HEK293T (cell line): ENCODE measurements at regions not wholly inside any gene's neighbourhood (a gene's known extent, or its start where the extent isn't known, plus 50 kb on each side); places are given as distances from the start of the nearest gene placed in this dataset.
"Not testable (repeated sequence)": the region's sequence is repeated elsewhere in the genome, so short reads cannot be mapped to it uniquely, and the experiment has no call there.

Experiments used
- CTCF ChIA-PET: fragments of 350-600 bp; formaldehyde crosslinking; extraction: SDS; loops from one replicate; lab custom pipeline; 2021; ENCODE audit warnings: antibody characterized with exemption, inconsistent platforms; lab: Yijun Ruan, JAX
- POLR2A ChIA-PET: fragments of 350-600 bp; formaldehyde crosslinking; extraction: SDS; loops from one replicate; lab custom pipeline; 2020; ENCODE audit warnings: antibody characterized with exemption, inconsistent platforms; lab: Yijun Ruan, JAX
- DNase-seq: peaks from one replicate; pipeline ENCODE4 v3.0.0; 2012; ENCODE audit warnings: mixed read lengths; ENCODE audit errors: extremely low spot score
- ARNT ChIP-seq: fragments of 450-650 bp; IDR thresholded peaks from 2 replicates; pipeline ENCODE4 v1.6.1; 2017; ENCODE audit warnings: mild to moderate bottlenecking
- BHLHE40 ChIP-seq: fragments of 450-650 bp; IDR thresholded peaks from 2 replicates; pipeline ENCODE4 v1.6.1; 2016; ENCODE audit warnings: mild to moderate bottlenecking, moderate library complexity, borderline replicate concordance
- CTBP1 ChIP-seq: fragments of 450-650 bp; IDR thresholded peaks from 2 replicates; pipeline ENCODE4 v1.6.1; 2016; ENCODE audit warnings: borderline replicate concordance
- ELF4 ChIP-seq: fragments of 450-650 bp; IDR thresholded peaks from 2 replicates; pipeline ENCODE4 v1.6.1; 2017; ENCODE audit warnings: antibody characterized with exemption
- FOXA1 ChIP-seq: fragments of 450-650 bp; IDR thresholded peaks from 2 replicates; pipeline ENCODE4 v1.6.1; 2016; ENCODE audit warnings: mild to moderate bottlenecking
- FOXK2 ChIP-seq: fragments of 450-650 bp; IDR thresholded peaks from 2 replicates; pipeline ENCODE4 v1.6.1; 2016; ENCODE audit warnings: mild to moderate bottlenecking
- FOXM1 ChIP-seq: fragments of 450-650 bp; IDR thresholded peaks from 2 replicates; pipeline ENCODE4 v1.6.1; 2017; ENCODE audit warnings: mild to moderate bottlenecking, borderline replicate concordance
- HDGF ChIP-seq: fragments of 450-650 bp; IDR thresholded peaks from 2 replicates; pipeline ENCODE4 v1.6.1; 2017; ENCODE audit warnings: antibody characterized with exemption, borderline replicate concordance
- L3MBTL2 ChIP-seq: fragments of 450-650 bp; conservative IDR thresholded peaks from 2 replicates; pipeline ENCODE4 v1.6.1; 2016; ENCODE audit warnings: mild to moderate bottlenecking
- LEF1 ChIP-seq: fragments of 450-650 bp; IDR thresholded peaks from 2 replicates; pipeline ENCODE4 v1.6.1; 2017; ENCODE audit warnings: mild to moderate bottlenecking, borderline replicate concordance
- NFRKB ChIP-seq: fragments of 450-650 bp; IDR thresholded peaks from 2 replicates; pipeline ENCODE4 v1.6.1; 2016; ENCODE audit warnings: mild to moderate bottlenecking, moderate library complexity
- SP1 ChIP-seq: fragments of 450-650 bp; IDR thresholded peaks from 2 replicates; pipeline ENCODE4 v1.6.1; 2017
- SUZ12 ChIP-seq: fragments of 450-650 bp; IDR thresholded peaks from 2 replicates; pipeline ENCODE4 v1.6.1; 2016; ENCODE audit warnings: mild to moderate bottlenecking
- TARDBP ChIP-seq: fragments of 450-650 bp; IDR thresholded peaks from 2 replicates; pipeline ENCODE4 v1.6.1; 2016
- ZNF384 ChIP-seq: fragments of 450-650 bp; IDR thresholded peaks from 2 replicates; pipeline ENCODE4 v1.6.1; 2016
- TF ChIP-seq, protein P1 (sequence below): fragments of 450-650 bp; IDR thresholded peaks from 2 replicates; pipeline ENCODE4 v1.6.1; 2016

GRCh38 chr1:165114889-165115285 lies 241.6 kb downstream of the LMX1A start:
- no peak for TF ChIP-seq BHLHE40
- TF ChIP-seq L3MBTL2 = no peak
- no peak for TF ChIP-seq TARDBP
- TF ChIP-seq NFRKB = no peak
- TF ChIP-seq ZNF384 = no peak
- no peak for TF ChIP-seq SP1
- TF ChIP-seq ELF4 = no peak
- no peak for TF ChIP-seq CTBP1
- ChIA-PET CTCF (interaction anchor here (1.0 to 1.3 kb wide), 4 partner anchors 15 to 252 kb away, joined by 3 to 6 read pairs (median 4); no protein-coding TSS in a partner anchor), POLR2A (no interaction called here)
- DNase-seq = no peak

- CTCF ChIA-PET = interaction anchor here (1.0 to 1.3 kb wide), 4 partner anchors 15 to 253 kb away, joined by 3 to 6 read pairs (median 4); no protein-coding TSS in a partner anchor
Observed at GRCh38 chr1:165114022-165114888, 242.3 kb downstream of the LMX1A start.

DNA sequence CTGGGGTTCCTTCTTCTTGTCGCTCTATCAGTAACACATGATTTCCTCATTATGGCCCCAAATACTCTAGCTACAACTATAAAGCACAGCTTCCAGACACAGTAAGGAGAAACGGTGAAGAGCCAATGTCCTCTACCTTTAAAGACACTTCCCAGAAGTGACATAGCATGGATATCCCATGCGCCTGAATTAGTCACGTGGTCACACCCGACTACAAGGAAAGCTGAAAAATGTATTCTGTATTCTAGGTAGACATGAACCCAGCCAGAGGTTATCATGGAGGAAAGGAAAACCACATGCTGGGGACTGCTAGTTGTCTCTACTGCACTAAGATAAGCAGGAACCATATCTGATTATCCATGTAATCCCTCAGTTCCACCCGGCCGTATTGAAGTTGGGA lies 244.3 kb downstream of the LMX1A start:
- CTCF ChIA-PET = no interaction called here

More at GRCh38 chr1:165114022-165114888, 242.3 kb downstream of the LMX1A start:
- POLR2A ChIA-PET = no interaction called here
- TF ChIP-seq NFRKB (no peak), FOXM1 (no peak), ZNF384 (no peak), FOXA1 (no peak)
- DNase-seq = peak; percentile 65

GRCh38 chr1:165109013-165109412 lies 247.5 kb downstream of the LMX1A start:
- TF ChIP-seq NFRKB (no peak), FOXK2 (no peak), CTBP1 (no peak), FOXA1 (no peak)
- CTCF ChIA-PET = no interaction called here
- POLR2A ChIA-PET = no interaction called here

More for the DNA sequence above, 244.3 kb downstream of the LMX1A start:
- no peak for DNase-seq
- POLR2A ChIA-PET = no interaction called here
- TF ChIP-seq, protein P1, sequence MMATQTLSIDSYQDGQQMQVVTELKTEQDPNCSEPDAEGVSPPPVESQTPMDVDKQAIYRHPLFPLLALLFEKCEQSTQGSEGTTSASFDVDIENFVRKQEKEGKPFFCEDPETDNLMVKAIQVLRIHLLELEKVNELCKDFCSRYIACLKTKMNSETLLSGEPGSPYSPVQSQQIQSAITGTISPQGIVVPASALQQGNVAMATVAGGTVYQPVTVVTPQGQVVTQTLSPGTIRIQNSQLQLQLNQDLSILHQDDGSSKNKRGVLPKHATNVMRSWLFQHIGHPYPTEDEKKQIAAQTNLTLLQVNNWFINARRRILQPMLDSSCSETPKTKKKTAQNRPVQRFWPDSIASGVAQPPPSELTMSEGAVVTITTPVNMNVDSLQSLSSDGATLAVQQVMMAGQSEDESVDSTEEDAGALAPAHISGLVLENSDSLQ = no peak

DNA sequence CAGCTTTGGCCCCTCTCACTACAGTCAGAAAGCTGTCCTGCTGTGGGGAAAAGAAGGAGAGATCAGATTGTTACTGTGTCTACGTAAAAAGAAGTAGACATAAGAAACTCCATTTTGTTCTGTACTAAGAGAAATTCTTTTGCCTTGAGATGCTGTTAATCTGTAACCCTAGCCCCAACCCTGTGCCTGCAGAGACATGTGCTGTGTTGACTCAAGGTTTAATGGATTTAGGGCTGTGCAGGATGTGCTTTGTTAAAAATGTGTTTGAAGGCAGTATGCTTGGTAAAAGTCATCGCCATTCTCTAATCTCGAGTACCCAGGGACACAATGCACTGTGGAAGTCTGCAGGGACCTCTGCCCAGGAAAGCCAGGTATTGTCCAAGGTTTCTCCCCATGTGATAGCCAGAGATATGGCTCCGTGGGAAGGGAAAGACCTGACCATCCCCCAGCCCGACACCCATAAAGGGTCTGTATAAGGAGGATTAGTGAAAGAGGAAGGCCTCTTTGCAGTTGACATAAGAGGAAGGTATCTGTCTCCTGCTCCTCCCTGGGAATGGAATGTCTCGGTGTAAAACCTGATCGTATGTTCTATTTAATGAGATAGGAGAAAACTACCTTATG lies 263.9 kb downstream of the LMX1A start:
- DNase-seq, CTCF ChIA-PET, POLR2A ChIA-PET: not testable (repeated sequence)

More at GRCh38 chr1:165109013-165109412, 247.5 kb downstream of the LMX1A start:
- no peak for DNase-seq

DNA sequence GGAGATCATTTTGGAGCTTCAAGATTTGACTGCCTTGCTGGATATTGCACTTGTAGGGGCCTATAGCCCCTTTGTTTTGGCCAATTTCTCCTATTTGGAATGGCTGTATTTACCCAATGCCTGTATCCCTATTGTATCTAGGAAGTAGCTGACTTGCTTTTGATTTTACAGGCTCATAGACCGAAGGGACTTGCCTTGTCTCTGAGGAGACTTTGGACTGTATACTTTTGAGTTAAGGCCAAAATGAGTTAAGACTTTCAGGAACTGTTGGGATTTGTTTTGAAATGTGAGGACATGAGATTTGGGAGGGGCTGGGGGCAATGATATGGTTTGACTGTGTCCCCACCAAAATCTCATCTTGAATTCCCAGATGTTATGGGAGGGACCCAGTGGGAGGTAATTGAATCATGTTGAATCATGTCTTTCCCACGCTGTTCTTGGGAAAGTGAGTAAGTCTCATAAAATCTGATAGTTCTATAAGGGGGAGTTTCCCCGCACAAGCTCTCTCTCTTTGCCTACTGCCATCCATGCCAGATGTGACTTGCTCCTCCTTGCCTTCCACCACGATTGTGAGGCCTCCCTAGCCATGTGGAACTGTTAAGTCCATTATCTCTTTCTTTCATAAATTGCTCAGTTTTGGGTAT lies 276.1 kb downstream of the LMX1A start:
- TF ChIP-seq, protein P1 = no peak
- TF ChIP-seq LEF1 (no peak), TARDBP (no peak), ELF4 (no peak), ZNF384 (no peak), L3MBTL2 (no peak), BHLHE40 (no peak), FOXK2 (no peak), SP1 (no peak), NFRKB (no peak)
- CTCF ChIA-PET = no interaction called here
- DNase-seq = no peak
- POLR2A ChIA-PET = no interaction called here

GRCh38 chr1:165078391-165078790 lies 278.1 kb downstream of the LMX1A start:
- ChIA-PET CTCF (no interaction called here), POLR2A (no interaction called here)
- no peak for TF ChIP-seq HDGF
- no peak for TF ChIP-seq L3MBTL2
- no peak for TF ChIP-seq LEF1
- TF ChIP-seq ARNT = no peak
- no peak for TF ChIP-seq SUZ12
- TF ChIP-seq TARDBP = no peak
- no peak for TF ChIP-seq NFRKB
- TF ChIP-seq FOXM1 = no peak
- TF ChIP-seq CTBP1 = no peak
- TF ChIP-seq ZNF384 = no peak
- TF ChIP-seq FOXK2 = no peak
- TF ChIP-seq ELF4 = no peak
- TF ChIP-seq, protein P1 = no peak
- no peak for TF ChIP-seq FOXA1
- no peak for DNase-seq
